ENCODE measurements at regions not wholly inside any gene's neighbourhood (a gene's known extent, or its start where the extent isn't known, plus 50 kb on each side); places are given as distances from the start of the nearest gene placed in this dataset.
"Not testable (repeated sequence)": the region's sequence is repeated elsewhere in the genome, so short reads cannot be mapped to it uniquely, and the experiment has no call there.

- Histone ChIP-seq H3K4me3 (ENCODE audit: low read depth in 1 of 2, low read length in 2 of 2) (no peak overlapping the region), H3K9me3 (ENCODE audit: control insufficient read depth in 2 of 2, insufficient read depth in 1 of 2, low read depth in 1 of 2, low read length in 1 of 2) (no peaks in the 10 kb centered on the region), H3K27me3 (ENCODE audit: control insufficient read depth in 1 of 2, insufficient read depth in 2 of 2, low read length in 2 of 2) (no peaks in the 10 kb centered on the region), H3K27ac (ENCODE audit: low read depth in 2 of 2, low read length in 1 of 2) (no peak overlapping the region), H3K36me3 (ENCODE audit: control insufficient read depth in 2 of 2, insufficient read depth in 2 of 2, low read length in 1 of 2) (no peaks in the 10 kb centered on the region), H3K4me1 (ENCODE audit: control insufficient read depth in 2 of 2, insufficient read depth in 2 of 2, low read length in 1 of 2) (no peaks in the 10 kb centered on the region)
- 70 to 83% methylated on average over 2 of the region's 2 CpGs for WGBS, 2 donors
These were observed 441.9 kb upstream of the MCTP2 start for GRCh38 chr15:93789441-93789840.

- H3K4me1 ChIP-seq (ENCODE audit: control insufficient read depth in 2 of 2, insufficient read depth in 2 of 2, low read length in 1 of 2) = no peaks in the 10 kb centered on the region
- no peak overlapping the region for H3K4me3 ChIP-seq (ENCODE audit: low read depth in 1 of 2, low read length in 2 of 2)
- 84 to 89% methylated on average over 4 of the region's 4 CpGs for WGBS, 2 donors
- H3K27ac ChIP-seq (ENCODE audit: low read depth in 2 of 2, low read length in 1 of 2) = no peak overlapping the region
- no peaks in the 10 kb centered on the region for H3K36me3 ChIP-seq (ENCODE audit: control insufficient read depth in 2 of 2, insufficient read depth in 2 of 2, low read length in 1 of 2)
- H3K27me3 ChIP-seq (ENCODE audit: control insufficient read depth in 1 of 2, insufficient read depth in 2 of 2, low read length in 2 of 2) = no peaks in the 10 kb centered on the region
- H3K9me3 ChIP-seq (ENCODE audit: control insufficient read depth in 2 of 2, insufficient read depth in 1 of 2, low read depth in 1 of 2, low read length in 1 of 2) = no peaks in the 10 kb centered on the region
These were observed 451.3 kb upstream of the MCTP2 start for GRCh38 chr15:93780073-93780472.

- Histone ChIP-seq H3K4me1 (ENCODE audit: control insufficient read depth in 2 of 2, insufficient read depth in 2 of 2, low read length in 1 of 2) (no peaks in the 10 kb centered on the region), H3K27me3 (ENCODE audit: control insufficient read depth in 1 of 2, insufficient read depth in 2 of 2, low read length in 2 of 2) (no peaks in the 10 kb centered on the region), H3K36me3 (ENCODE audit: control insufficient read depth in 2 of 2, insufficient read depth in 2 of 2, low read length in 1 of 2) (no peaks in the 10 kb centered on the region), H3K4me3 (ENCODE audit: low read depth in 1 of 2, low read length in 2 of 2) (no peak overlapping the region), H3K9me3 (ENCODE audit: control insufficient read depth in 2 of 2, insufficient read depth in 1 of 2, low read depth in 1 of 2, low read length in 1 of 2) (no peaks in the 10 kb centered on the region), H3K27ac (ENCODE audit: low read depth in 2 of 2, low read length in 1 of 2) (no peak overlapping the region)
- 58 to 75% methylated on average over 4 of the region's 4 CpGs for WGBS, 2 donors
These were observed 452.0 kb upstream of the MCTP2 start for GRCh38 chr15:93779341-93779740.

- Histone ChIP-seq H3K9me3 (ENCODE audit: control insufficient read depth in 2 of 2, insufficient read depth in 1 of 2, low read depth in 1 of 2, low read length in 1 of 2) (peaks cover 0 to 2% of the 10 kb centered on the region in 2 donors), H3K27me3 (ENCODE audit: control insufficient read depth in 1 of 2, insufficient read depth in 2 of 2, low read length in 2 of 2) (no peaks in the 10 kb centered on the region), H3K27ac (ENCODE audit: low read depth in 2 of 2, low read length in 1 of 2) (peak overlapping the region in 1 of 2 donors; percentile 70), H3K36me3 (ENCODE audit: control insufficient read depth in 2 of 2, insufficient read depth in 2 of 2, low read length in 1 of 2) (no peaks in the 10 kb centered on the region), H3K4me1 (ENCODE audit: control insufficient read depth in 2 of 2, insufficient read depth in 2 of 2, low read length in 1 of 2) (peaks cover 0 to 4% of the 10 kb centered on the region in 2 donors), H3K4me3 (ENCODE audit: low read depth in 1 of 2, low read length in 2 of 2) (no peak overlapping the region)
- WGBS, 2 donors = 44 to 53% methylated on average over 4 of the region's 4 CpGs
These were observed 459.9 kb upstream of the MCTP2 start for GRCh38 chr15:93771196-93772030.

- 27 to 29% methylated on average over 1 of the region's 1 CpG for WGBS, 2 donors
These were observed 460.6 kb upstream of the MCTP2 start for GRCh38 chr15:93770788-93771187.

GRCh38 chr15:93762036-93762435 is 469.3 kb upstream of the MCTP2 start:
- Histone ChIP-seq H3K4me3 (ENCODE audit: low read depth in 1 of 2, low read length in 2 of 2) (no peak overlapping the region), H3K27ac (ENCODE audit: low read depth in 2 of 2, low read length in 1 of 2) (no peak overlapping the region), H3K27me3 (ENCODE audit: control insufficient read depth in 1 of 2, insufficient read depth in 2 of 2, low read length in 2 of 2) (no peaks in the 10 kb centered on the region), H3K9me3 (ENCODE audit: control insufficient read depth in 2 of 2, insufficient read depth in 1 of 2, low read depth in 1 of 2, low read length in 1 of 2) (no peaks in the 10 kb centered on the region), H3K36me3 (ENCODE audit: control insufficient read depth in 2 of 2, insufficient read depth in 2 of 2, low read length in 1 of 2) (no peaks in the 10 kb centered on the region), H3K4me1 (ENCODE audit: control insufficient read depth in 2 of 2, insufficient read depth in 2 of 2, low read length in 1 of 2) (no peaks in the 10 kb centered on the region)
- 91 to 92% methylated on average over 3 of the region's 3 CpGs for WGBS, 2 donors

More at GRCh38 chr15:93770788-93771187, 460.6 kb upstream of the MCTP2 start:
- Histone ChIP-seq H3K4me3 (ENCODE audit: low read depth in 1 of 2, low read length in 2 of 2) (no peak overlapping the region), H3K36me3 (ENCODE audit: control insufficient read depth in 2 of 2, insufficient read depth in 2 of 2, low read length in 1 of 2) (no peaks in the 10 kb centered on the region), H3K27ac (ENCODE audit: low read depth in 2 of 2, low read length in 1 of 2) (peak overlapping the region in 1 of 2 donors; percentile 67), H3K4me1 (ENCODE audit: control insufficient read depth in 2 of 2, insufficient read depth in 2 of 2, low read length in 1 of 2) (peaks cover 0 to 4% of the 10 kb centered on the region in 2 donors), H3K9me3 (ENCODE audit: control insufficient read depth in 2 of 2, insufficient read depth in 1 of 2, low read depth in 1 of 2, low read length in 1 of 2) (peaks cover 0 to 2% of the 10 kb centered on the region in 2 donors), H3K27me3 (ENCODE audit: control insufficient read depth in 1 of 2, insufficient read depth in 2 of 2, low read length in 2 of 2) (no peaks in the 10 kb centered on the region)

GRCh38 chr15:93759629-93760028 is 471.7 kb upstream of the MCTP2 start:
- 59 to 60% methylated on average over 3 of the region's 3 CpGs for WGBS, 2 donors

GRCh38 chr15:93758824-93759223 is 472.5 kb upstream of the MCTP2 start:
- Histone ChIP-seq H3K4me3 (ENCODE audit: low read depth in 1 of 2, low read length in 2 of 2) (no peak overlapping the region), H3K27ac (ENCODE audit: low read depth in 2 of 2, low read length in 1 of 2) (no peak overlapping the region), H3K9me3 (ENCODE audit: control insufficient read depth in 2 of 2, insufficient read depth in 1 of 2, low read depth in 1 of 2, low read length in 1 of 2) (no peaks in the 10 kb centered on the region), H3K4me1 (ENCODE audit: control insufficient read depth in 2 of 2, insufficient read depth in 2 of 2, low read length in 1 of 2) (no peaks in the 10 kb centered on the region), H3K27me3 (ENCODE audit: control insufficient read depth in 1 of 2, insufficient read depth in 2 of 2, low read length in 2 of 2) (no peaks in the 10 kb centered on the region), H3K36me3 (ENCODE audit: control insufficient read depth in 2 of 2, insufficient read depth in 2 of 2, low read length in 1 of 2) (no peaks in the 10 kb centered on the region)
- 74 to 80% methylated on average over 2 of the region's 2 CpGs for WGBS, 2 donors

More at GRCh38 chr15:93759629-93760028, 471.7 kb upstream of the MCTP2 start:
- H3K4me1 ChIP-seq (ENCODE audit: control insufficient read depth in 2 of 2, insufficient read depth in 2 of 2, low read length in 1 of 2) = no peaks in the 10 kb centered on the region
- no peaks in the 10 kb centered on the region for H3K36me3 ChIP-seq (ENCODE audit: control insufficient read depth in 2 of 2, insufficient read depth in 2 of 2, low read length in 1 of 2)
- no peaks in the 10 kb centered on the region for H3K27me3 ChIP-seq (ENCODE audit: control insufficient read depth in 1 of 2, insufficient read depth in 2 of 2, low read length in 2 of 2)
- H3K27ac ChIP-seq (ENCODE audit: low read depth in 2 of 2, low read length in 1 of 2) = no peak overlapping the region
- no peak overlapping the region for H3K4me3 ChIP-seq (ENCODE audit: low read depth in 1 of 2, low read length in 2 of 2)
- no peaks in the 10 kb centered on the region for H3K9me3 ChIP-seq (ENCODE audit: control insufficient read depth in 2 of 2, insufficient read depth in 1 of 2, low read depth in 1 of 2, low read length in 1 of 2)

GRCh38 chr15:93748710-93749109 is 482.7 kb upstream of the MCTP2 start:
- H3K27ac ChIP-seq (ENCODE audit: low read depth in 2 of 2, low read length in 1 of 2) = no peak overlapping the region
- H3K4me1 ChIP-seq (ENCODE audit: control insufficient read depth in 2 of 2, insufficient read depth in 2 of 2, low read length in 1 of 2) = no peaks in the 10 kb centered on the region
- H3K4me3 ChIP-seq (ENCODE audit: low read depth in 1 of 2, low read length in 2 of 2) = no peak overlapping the region
- H3K9me3 ChIP-seq (ENCODE audit: control insufficient read depth in 2 of 2, insufficient read depth in 1 of 2, low read depth in 1 of 2, low read length in 1 of 2) = no peaks in the 10 kb centered on the region
- no peaks in the 10 kb centered on the region for H3K27me3 ChIP-seq (ENCODE audit: control insufficient read depth in 1 of 2, insufficient read depth in 2 of 2, low read length in 2 of 2)
- no peaks in the 10 kb centered on the region for H3K36me3 ChIP-seq (ENCODE audit: control insufficient read depth in 2 of 2, insufficient read depth in 2 of 2, low read length in 1 of 2)

GRCh38 chr15:93734976-93735375 is 496.4 kb upstream of the MCTP2 start:
- H3K4me3 ChIP-seq (ENCODE audit: low read depth in 1 of 2, low read length in 2 of 2) = not testable (repeated sequence)

More at GRCh38 chr15:93734976-93735375, 496.4 kb upstream of the MCTP2 start:
- not testable (repeated sequence) for H3K36me3 ChIP-seq (ENCODE audit: control insufficient read depth in 2 of 2, insufficient read depth in 2 of 2, low read length in 1 of 2); H3K27me3 ChIP-seq (ENCODE audit: control insufficient read depth in 1 of 2, insufficient read depth in 2 of 2, low read length in 2 of 2); H3K9me3 ChIP-seq (ENCODE audit: control insufficient read depth in 2 of 2, insufficient read depth in 1 of 2, low read depth in 1 of 2, low read length in 1 of 2); H3K27ac ChIP-seq (ENCODE audit: low read depth in 2 of 2, low read length in 1 of 2); H3K4me1 ChIP-seq (ENCODE audit: control insufficient read depth in 2 of 2, insufficient read depth in 2 of 2, low read length in 1 of 2)
- WGBS, 2 donors = 92 to 96% methylated on average over 7 to 8 of the region's 8 CpGs

All from esophagus (tissue), 2 donors.